Liver (tissue), 3 donors: ENCODE measurements at regions not wholly inside any gene's neighbourhood (a gene's known extent, or its start where the extent isn't known, plus 50 kb on each side); places are given as distances from the start of the nearest gene placed in this dataset.

ENCODE experiments used
- EGR1 ChIP-seq, 2 donors: IDR thresholded peaks; 2 replicates each; pipeline ENCODE4 v1.6.1; 2016 to 2018; ENCODE audit warnings: antibody characterized with exemption in 2 of 2, low read depth in 2 of 2
- FOXA1 ChIP-seq: IDR thresholded peaks from 2 replicates; pipeline ENCODE4 v1.6.1; 2016; ENCODE audit warnings: antibody characterized with exemption
- JUND ChIP-seq, 2 donors: IDR thresholded peaks; 2 replicates each; pipeline ENCODE4 v1.6.1; 2016; ENCODE audit warnings: antibody characterized with exemption in 2 of 2
- NR2F2 ChIP-seq: IDR thresholded peaks from 2 replicates; pipeline ENCODE4 v1.6.1; 2016; ENCODE audit warnings: antibody characterized with exemption
- REST ChIP-seq: IDR thresholded peaks from 2 replicates; pipeline ENCODE4 v1.6.1; 2016; ENCODE audit warnings: antibody characterized with exemption, mild to moderate bottlenecking
- SP1 ChIP-seq: IDR thresholded peaks from 2 replicates; pipeline ENCODE4 v1.6.1; 2018; ENCODE audit warnings: antibody characterized with exemption, mild to moderate bottlenecking
- ZBTB33 ChIP-seq: IDR thresholded peaks from 2 replicates; pipeline ENCODE4 v1.6.1; 2016; ENCODE audit warnings: antibody characterized with exemption
- TF ChIP-seq, protein P1 (sequence below): fragments of 150-350 bp; IDR thresholded peaks from 2 replicates; pipeline ENCODE4 v1.5.1; 2017; ENCODE audit warnings: improper control_type of control experiment, low read depth, low read length; ENCODE audit not compliant: missing input control
- TF ChIP-seq, protein P2 (sequence below): IDR thresholded peaks from 2 replicates; pipeline ENCODE4 v1.6.1; 2016; ENCODE audit warnings: antibody characterized with exemption
- TF ChIP-seq, protein P3 (sequence below): IDR thresholded peaks from 2 replicates; pipeline ENCODE4 v1.6.1; 2016; ENCODE audit warnings: antibody characterized with exemption
- donor health status: healthy.
- donor health status: healthy.

DNA sequence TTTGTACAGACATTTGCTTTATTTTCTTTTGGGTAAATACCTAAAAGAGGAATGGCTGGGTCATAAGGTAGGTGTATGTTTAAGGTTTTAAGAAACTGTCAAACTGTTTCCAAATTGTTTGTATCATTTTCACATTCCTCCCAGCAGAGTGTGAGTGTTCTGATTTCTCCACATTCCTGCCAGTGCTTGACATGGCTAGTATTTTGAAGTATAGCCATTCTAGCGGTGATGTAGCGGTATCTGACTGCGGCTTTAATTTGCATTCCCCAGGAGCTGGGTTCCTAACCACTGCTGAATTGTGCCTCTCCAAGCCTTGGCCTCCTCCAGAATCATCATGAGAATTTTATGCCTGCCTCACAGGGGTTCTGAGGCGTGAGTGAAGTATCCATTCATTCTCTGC lies 61.8 kb upstream of the ARL4C start:
- TF ChIP-seq REST (no peak), FOXA1 (no peak), JUND (IDR thresholded peaks at IDR 0.05) (no peak), EGR1 (IDR thresholded peaks at IDR 0.05; ENCODE audit: low read depth in 2 of 2) (no peak), NR2F2 (no peak), ZBTB33 (no peak), SP1 (no peak)
- TF ChIP-seq, protein P1, sequence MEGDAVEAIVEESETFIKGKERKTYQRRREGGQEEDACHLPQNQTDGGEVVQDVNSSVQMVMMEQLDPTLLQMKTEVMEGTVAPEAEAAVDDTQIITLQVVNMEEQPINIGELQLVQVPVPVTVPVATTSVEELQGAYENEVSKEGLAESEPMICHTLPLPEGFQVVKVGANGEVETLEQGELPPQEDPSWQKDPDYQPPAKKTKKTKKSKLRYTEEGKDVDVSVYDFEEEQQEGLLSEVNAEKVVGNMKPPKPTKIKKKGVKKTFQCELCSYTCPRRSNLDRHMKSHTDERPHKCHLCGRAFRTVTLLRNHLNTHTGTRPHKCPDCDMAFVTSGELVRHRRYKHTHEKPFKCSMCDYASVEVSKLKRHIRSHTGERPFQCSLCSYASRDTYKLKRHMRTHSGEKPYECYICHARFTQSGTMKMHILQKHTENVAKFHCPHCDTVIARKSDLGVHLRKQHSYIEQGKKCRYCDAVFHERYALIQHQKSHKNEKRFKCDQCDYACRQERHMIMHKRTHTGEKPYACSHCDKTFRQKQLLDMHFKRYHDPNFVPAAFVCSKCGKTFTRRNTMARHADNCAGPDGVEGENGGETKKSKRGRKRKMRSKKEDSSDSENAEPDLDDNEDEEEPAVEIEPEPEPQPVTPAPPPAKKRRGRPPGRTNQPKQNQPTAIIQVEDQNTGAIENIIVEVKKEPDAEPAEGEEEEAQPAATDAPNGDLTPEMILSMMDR: no peak
- TF ChIP-seq, protein P2, sequence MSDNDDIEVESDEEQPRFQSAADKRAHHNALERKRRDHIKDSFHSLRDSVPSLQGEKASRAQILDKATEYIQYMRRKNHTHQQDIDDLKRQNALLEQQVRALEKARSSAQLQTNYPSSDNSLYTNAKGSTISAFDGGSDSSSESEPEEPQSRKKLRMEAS: no peak
- TF ChIP-seq, protein P3, sequence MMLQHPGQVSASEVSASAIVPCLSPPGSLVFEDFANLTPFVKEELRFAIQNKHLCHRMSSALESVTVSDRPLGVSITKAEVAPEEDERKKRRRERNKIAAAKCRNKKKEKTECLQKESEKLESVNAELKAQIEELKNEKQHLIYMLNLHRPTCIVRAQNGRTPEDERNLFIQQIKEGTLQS: no peak
